Type B pancreatic cell (in vitro differentiated cells): ENCODE measurements at regions not wholly inside any gene's neighbourhood (a gene's known extent, or its start where the extent isn't known, plus 50 kb on each side); places are given as distances from the start of the nearest gene placed in this dataset.

ENCODE experiments used
- DNase-seq: peaks from one replicate; pipeline ENCODE4 v3.0.0; 2021; ENCODE audit warnings: mixed read lengths; ENCODE audit not compliant: unreplicated experiment; ENCODE audit errors: extremely low spot score
- H3K27ac Mint-ChIP-seq: 2 replicates; pipeline ENCODE4 v1.8.0; 2021; ENCODE audit warnings: mild to moderate bottlenecking, mixed read lengths
- H3K27me3 Mint-ChIP-seq: 2 replicates; pipeline ENCODE4 v1.8.0; 2021; ENCODE audit warnings: mixed read lengths
- H3K36me3 Mint-ChIP-seq: 2 replicates; pipeline ENCODE4 v1.8.0; 2021; ENCODE audit warnings: mixed read lengths
- H3K4me1 Mint-ChIP-seq: one replicate; pipeline ENCODE4 v1.8.0; 2021; ENCODE audit warnings: mixed read lengths; ENCODE audit not compliant: unreplicated experiment
- H3K4me3 Mint-ChIP-seq: 2 replicates; pipeline ENCODE4 v1.8.0; 2021; ENCODE audit warnings: mild to moderate bottlenecking, mixed read lengths
- H3K9me3 Mint-ChIP-seq: 2 replicates; pipeline ENCODE4 v1.8.0; 2021; ENCODE audit warnings: mixed read lengths
- TF ChIP-seq, protein P1 (sequence below): fragments of 200-600 bp; sonication (generic); conservative IDR thresholded peaks from 2 replicates; pipeline ENCODE4 v1.5.0; 2021; ENCODE audit warnings: antibody characterized with exemption, mild to moderate bottlenecking

DNA sequence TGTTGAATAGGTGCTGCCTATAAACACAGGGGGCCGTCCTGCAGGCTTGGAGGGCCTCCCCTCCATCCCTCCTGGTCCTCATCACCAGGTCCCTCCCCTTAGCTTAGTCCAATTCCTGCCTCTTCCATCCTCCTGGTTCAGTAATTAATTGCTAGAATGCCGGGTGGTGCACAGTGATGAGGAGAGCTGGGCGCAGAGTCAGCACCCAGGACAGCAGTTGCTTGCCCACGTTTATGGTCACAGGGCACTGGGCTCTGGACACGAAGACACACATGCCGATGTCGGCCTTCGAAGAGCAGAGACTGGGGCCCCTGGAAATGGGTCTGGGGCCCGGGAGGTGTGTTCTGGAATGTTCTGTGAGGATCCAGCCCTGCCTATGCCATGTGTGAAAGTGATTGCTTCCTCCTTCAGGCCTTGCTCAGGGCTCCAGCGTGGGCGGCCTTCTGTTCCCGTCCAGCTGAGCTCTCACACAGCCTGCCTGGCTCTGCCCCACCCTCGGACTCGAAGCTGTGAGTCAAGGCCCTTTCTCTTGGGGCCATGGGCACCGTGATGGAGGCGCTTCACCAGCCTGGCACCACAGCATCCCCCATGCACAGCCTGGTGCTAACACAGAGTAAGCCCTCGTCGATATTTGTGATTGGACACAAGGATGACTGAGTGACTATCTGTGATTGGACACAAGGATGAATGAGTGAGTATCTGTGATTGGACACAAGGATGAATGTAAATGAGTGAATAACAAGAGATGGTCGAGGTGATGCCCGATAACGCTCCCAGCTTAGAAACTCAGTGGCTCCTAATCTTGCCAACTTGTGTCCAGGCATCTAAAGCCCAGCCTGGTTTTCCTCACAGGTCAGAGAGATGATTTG, 884.7 kb downstream of the BRD1 start:
- H3K4me1 Mint-ChIP-seq, result no peaks in the 10 kb centered on the region
- DNase-seq, result peak; percentile 47

DNA sequence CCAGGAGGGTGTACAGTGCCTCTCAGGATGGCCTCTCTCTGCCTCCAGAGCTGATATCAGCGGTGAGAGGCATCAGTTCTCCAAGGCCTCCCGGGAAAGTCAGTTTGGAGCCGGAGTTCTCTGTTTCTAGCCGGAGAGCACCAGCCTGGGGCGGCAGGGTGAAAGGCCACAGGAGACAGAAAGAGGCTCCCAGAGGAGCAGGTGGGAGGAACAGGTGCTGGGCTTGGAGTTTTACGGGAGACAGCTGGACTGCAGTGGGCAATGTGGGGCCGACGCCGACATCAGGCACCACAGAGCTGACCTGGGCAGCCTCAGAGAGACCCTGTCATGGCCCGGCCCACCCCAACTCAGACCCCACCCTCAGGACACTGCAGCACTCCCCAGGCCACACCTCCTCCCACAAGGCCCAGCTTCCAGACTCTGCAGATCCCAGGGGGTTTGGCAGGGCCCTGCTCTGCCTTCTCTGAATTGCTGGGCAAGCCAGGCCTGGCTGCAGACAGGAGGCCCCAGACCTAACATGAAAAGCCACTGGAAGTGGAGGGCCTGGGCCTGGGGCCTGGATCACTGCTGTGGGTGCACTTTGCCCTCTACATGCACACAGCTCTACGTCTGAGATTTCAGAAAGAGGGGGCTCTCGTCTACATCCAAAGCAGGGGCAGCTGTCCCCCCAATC, 885.6 kb downstream of the BRD1 start:
- H3K36me3 Mint-ChIP-seq, result no peaks in the 10 kb centered on the region
- H3K27me3 Mint-ChIP-seq, result peaks cover 3% of the 10 kb centered on the region
- H3K4me1 Mint-ChIP-seq, result no peaks in the 10 kb centered on the region
- no peak overlapping the region for H3K27ac Mint-ChIP-seq
- DNase-seq, result peak; percentile 13
- TF ChIP-seq, protein P1, sequence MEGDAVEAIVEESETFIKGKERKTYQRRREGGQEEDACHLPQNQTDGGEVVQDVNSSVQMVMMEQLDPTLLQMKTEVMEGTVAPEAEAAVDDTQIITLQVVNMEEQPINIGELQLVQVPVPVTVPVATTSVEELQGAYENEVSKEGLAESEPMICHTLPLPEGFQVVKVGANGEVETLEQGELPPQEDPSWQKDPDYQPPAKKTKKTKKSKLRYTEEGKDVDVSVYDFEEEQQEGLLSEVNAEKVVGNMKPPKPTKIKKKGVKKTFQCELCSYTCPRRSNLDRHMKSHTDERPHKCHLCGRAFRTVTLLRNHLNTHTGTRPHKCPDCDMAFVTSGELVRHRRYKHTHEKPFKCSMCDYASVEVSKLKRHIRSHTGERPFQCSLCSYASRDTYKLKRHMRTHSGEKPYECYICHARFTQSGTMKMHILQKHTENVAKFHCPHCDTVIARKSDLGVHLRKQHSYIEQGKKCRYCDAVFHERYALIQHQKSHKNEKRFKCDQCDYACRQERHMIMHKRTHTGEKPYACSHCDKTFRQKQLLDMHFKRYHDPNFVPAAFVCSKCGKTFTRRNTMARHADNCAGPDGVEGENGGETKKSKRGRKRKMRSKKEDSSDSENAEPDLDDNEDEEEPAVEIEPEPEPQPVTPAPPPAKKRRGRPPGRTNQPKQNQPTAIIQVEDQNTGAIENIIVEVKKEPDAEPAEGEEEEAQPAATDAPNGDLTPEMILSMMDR, result no peak
- H3K4me3 Mint-ChIP-seq, result no peak overlapping the region
- no peaks in the 10 kb centered on the region for H3K9me3 Mint-ChIP-seq

More for the DNA sequence above, 884.7 kb downstream of the BRD1 start:
- Mint-ChIP-seq H3K9me3 (no peaks in the 10 kb centered on the region), H3K36me3 (no peaks in the 10 kb centered on the region), H3K27me3 (peaks cover 6% of the 10 kb centered on the region), H3K4me3 (no peak overlapping the region), H3K27ac (no peak overlapping the region)
- TF ChIP-seq, protein P1, result no peak

DNA sequence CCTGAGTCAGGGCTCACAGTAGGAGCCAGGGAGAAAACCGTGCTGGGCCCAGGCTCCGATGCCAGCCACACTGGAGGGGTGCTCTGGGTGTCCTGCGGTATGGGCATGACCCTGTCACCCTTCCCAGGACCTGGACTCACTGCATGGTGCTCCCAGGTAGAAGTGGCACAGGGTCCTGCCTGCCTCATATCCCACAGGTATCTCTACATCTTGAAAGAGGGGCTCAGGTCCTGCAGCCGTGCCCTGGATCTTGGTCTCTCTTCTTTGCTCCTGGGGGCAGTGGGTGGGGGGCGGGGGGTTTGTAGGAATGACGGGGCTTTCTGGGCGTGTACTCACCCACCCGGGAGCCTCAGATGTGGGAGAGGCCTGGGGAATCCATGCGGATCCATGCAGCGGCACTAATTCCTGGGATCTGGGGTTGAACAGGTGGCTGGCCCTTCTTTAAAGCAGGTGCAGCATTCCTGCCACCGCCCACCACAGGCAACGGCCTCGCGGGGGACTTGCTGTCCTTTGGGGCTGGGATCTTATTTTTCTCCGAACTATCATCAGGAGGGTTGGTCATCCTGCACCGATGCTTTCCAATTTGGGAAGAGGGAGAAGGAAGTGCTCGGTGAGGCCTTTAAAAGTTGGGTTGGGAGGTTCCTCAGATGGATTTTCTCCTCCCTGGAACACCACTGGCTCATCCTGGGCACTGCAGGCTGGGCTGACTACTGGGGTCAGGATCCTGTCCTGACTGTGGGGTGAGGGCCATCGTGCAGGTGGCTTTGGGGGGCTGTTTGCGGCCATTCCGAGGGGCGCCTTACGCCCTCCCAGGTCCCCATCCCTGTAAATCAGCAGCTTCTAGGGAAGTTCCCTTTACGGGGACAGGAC, 886.4 kb downstream of the BRD1 start:
- no peak overlapping the region for H3K4me3 Mint-ChIP-seq
- H3K4me1 Mint-ChIP-seq, result no peaks in the 10 kb centered on the region
- H3K27ac Mint-ChIP-seq, result no peak overlapping the region
- TF ChIP-seq, protein P1, result no peak
- DNase-seq, result peak; percentile 44
- peaks cover 6% of the 10 kb centered on the region for H3K9me3 Mint-ChIP-seq
- no peaks in the 10 kb centered on the region for H3K36me3 Mint-ChIP-seq
- H3K27me3 Mint-ChIP-seq, result peaks cover 3% of the 10 kb centered on the region

DNA sequence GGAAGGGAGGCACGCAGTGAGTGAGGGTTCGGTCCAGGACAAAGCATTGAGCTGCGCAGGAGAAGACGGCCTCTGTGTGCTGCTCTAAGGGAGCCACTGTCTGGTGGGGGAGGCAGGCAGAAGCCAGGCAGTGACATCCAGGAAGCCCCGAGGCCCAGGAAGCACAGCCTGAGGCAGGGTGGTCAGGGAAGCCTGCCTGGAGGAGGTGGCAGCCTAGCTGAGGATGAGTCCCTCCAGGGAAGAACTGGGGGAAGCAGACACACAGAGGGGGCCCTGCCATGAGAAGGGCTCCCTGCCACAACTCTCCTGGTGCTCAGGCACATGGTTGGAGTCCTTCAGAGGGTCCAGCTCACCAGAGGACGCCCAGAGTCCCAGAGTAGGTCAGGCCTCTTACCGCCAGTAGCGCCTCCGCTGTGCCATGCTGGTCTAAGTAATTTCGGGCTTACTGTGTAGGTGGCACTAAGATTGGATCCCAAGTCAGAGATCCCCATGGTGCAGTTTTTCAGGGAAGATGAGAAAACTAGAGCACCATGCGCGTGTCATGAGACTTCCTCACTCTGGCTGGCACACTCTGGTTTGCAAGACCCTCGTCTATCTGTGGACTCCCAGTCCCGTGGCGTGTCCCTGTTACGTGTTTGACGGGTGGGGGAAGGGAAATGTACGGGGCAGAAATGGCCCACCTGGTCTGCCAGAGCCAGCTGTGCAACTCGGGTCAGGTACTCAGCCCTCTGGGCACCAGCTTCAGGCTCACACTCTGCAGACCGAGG, 887.2 kb downstream of the BRD1 start:
- Mint-ChIP-seq H3K9me3 (peaks cover 6% of the 10 kb centered on the region), H3K27me3 (peaks cover 3% of the 10 kb centered on the region), H3K4me1 (no peaks in the 10 kb centered on the region), H3K36me3 (no peaks in the 10 kb centered on the region), H3K4me3 (no peak overlapping the region), H3K27ac (no peak overlapping the region)
- DNase-seq, result peak; percentile 59
- TF ChIP-seq, protein P1, result no peak
